Esophagus (tissue), 2 donors: ENCODE measurements at regions not wholly inside any gene's neighbourhood (a gene's known extent, or its start where the extent isn't known, plus 50 kb on each side); places are given as distances from the start of the nearest gene placed in this dataset.

Experiments used
- H3K27ac ChIP-seq, 2 donors: one replicate each; pipeline ENCODE4 v1.5.1; 2013; ENCODE audit warnings: low read depth in 2 of 2, mild to moderate bottlenecking in 2 of 2, inconsistent platforms in 1 of 2, low read length in 1 of 2, moderate library complexity in 1 of 2
- H3K27me3 ChIP-seq, 2 donors: one replicate each; pipeline ENCODE4 v1.6.1; 2013; ENCODE audit warnings: low read length in 2 of 2, control low read depth in 1 of 2, mild to moderate bottlenecking in 1 of 2; ENCODE audit not compliant: insufficient read depth in 2 of 2, control insufficient read depth in 1 of 2
- H3K36me3 ChIP-seq, 2 donors: one replicate each; pipeline ENCODE4 v1.6.1; 2013; ENCODE audit warnings: low read length in 1 of 2; ENCODE audit not compliant: control insufficient read depth in 2 of 2, insufficient read depth in 2 of 2
- H3K4me1 ChIP-seq, 2 donors: one replicate each; pipeline ENCODE4 v1.6.1; 2013; ENCODE audit warnings: low read length in 1 of 2; ENCODE audit not compliant: control insufficient read depth in 2 of 2, insufficient read depth in 2 of 2
- H3K4me3 ChIP-seq, 2 donors: one replicate each; pipeline ENCODE4 v1.5.1; 2013; ENCODE audit warnings: low read length in 2 of 2, mild to moderate bottlenecking in 2 of 2, low read depth in 1 of 2, moderate library complexity in 1 of 2
- H3K9me3 ChIP-seq, 2 donors: one replicate each; pipeline ENCODE4 v1.6.1; 2013; ENCODE audit warnings: mild to moderate bottlenecking in 2 of 2, low read depth in 1 of 2, low read length in 1 of 2, moderate library complexity in 1 of 2; ENCODE audit not compliant: control insufficient read depth in 2 of 2, insufficient read depth in 1 of 2
- WGBS, 2 donors: extraction: QIAGEN DNeasy Blood & Tissue Kit; methylation state at CpG; one replicate each; pipeline ENCODE4 v1.1.7; 2013; 5-methylcytosine and 5-hydroxymethylcytosine counted together
- donor health status: healthy with polysubstance abuse.
- donor health status: Bipolar disorder and iron deficiency.

- H3K9me3 ChIP-seq = no peaks in the 10 kb centered on the region
- H3K4me3 ChIP-seq = no peak overlapping the region
- no peaks in the 10 kb centered on the region for H3K36me3 ChIP-seq
- 63 to 64% methylated on average over 8 of the region's 8 CpGs for WGBS, 2 donors
- H3K27ac ChIP-seq = no peak overlapping the region
- no peaks in the 10 kb centered on the region for H3K27me3 ChIP-seq
- no peaks in the 10 kb centered on the region for H3K4me1 ChIP-seq
These were observed 255.4 kb upstream of the ARPP21 start for GRCh38 chr3:35383719-35384555.

DNA sequence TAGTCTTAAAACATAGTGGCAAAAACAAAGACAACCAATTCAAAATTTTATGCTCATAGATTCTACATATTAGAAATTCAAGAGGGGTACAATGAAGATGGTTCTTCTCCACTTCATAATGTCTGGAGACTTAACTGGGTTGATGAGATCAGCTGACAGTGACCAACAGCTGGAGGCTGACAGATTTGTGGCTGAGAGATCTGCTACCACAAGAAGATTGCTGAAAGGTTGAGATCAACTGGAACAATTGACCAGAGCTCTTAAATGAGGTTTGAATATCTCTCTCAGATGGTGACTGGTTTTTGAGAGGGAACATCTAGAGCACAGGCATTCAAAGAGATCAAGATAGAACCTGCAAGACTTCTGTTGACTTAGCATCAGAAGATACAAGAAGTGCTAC lies 254.1 kb upstream of the ARPP21 start:
- Histone ChIP-seq H3K27me3 (no peaks in the 10 kb centered on the region), H3K4me3 (no peak overlapping the region), H3K36me3 (no peaks in the 10 kb centered on the region), H3K9me3 (no peaks in the 10 kb centered on the region), H3K27ac (no peak overlapping the region), H3K4me1 (no peaks in the 10 kb centered on the region)

DNA sequence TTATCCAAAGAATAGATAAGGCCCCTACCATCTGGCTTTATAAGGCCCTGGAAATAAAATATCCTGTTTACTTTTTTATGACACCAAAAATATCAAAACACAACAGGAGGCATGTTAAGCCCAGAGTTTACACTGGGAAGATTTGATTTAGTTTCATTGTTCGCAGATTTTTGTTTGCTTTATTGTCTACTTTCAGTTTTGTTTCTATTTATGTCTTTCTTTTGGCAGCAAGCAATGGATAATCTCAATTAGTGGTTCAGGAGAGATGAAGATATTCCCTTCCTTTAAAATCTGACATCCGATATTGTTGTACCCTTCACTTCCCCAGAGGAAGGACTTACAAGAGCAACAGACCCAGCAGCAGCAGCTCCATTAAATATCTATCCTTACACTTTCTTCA lies 249.4 kb upstream of the ARPP21 start:
- no peaks in the 10 kb centered on the region for H3K27me3 ChIP-seq
- no peaks in the 10 kb centered on the region for H3K36me3 ChIP-seq
- peaks cover 0 to 7% of the 10 kb centered on the region in 2 donors for H3K9me3 ChIP-seq
- H3K27ac ChIP-seq = no peak overlapping the region
- WGBS, 2 donors = 35 to 40% methylated on average over 2 of the region's 2 CpGs
- no peak overlapping the region for H3K4me3 ChIP-seq
- no peaks in the 10 kb centered on the region for H3K4me1 ChIP-seq

DNA sequence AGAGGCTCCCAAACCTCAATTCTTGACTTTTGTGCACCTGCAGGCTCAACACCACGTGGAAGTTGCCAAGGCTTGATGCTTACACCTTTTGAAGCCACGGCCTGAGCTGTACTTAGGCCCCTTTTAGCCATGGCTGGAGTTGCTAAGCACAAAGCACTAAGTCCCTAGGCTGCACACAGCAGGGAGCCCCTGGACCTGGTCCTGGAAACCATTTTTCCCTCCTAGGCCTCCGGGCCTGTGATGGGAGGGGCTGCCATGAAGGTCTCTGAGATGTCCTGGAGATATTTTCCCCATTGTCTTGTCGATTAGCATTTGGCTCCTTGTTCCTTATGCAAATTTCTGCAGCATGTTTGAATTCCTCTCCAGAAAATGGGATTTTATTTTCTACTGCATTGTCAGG lies 247.1 kb upstream of the ARPP21 start:
- Histone ChIP-seq H3K4me1 (no peaks in the 10 kb centered on the region), H3K27ac (no peak overlapping the region), H3K27me3 (no peaks in the 10 kb centered on the region), H3K4me3 (no peak overlapping the region), H3K36me3 (no peaks in the 10 kb centered on the region), H3K9me3 (peaks cover 0 to 7% of the 10 kb centered on the region in 2 donors)
- WGBS, 2 donors = 49 to 57% methylated on average over 4 of the region's 4 CpGs

DNA sequence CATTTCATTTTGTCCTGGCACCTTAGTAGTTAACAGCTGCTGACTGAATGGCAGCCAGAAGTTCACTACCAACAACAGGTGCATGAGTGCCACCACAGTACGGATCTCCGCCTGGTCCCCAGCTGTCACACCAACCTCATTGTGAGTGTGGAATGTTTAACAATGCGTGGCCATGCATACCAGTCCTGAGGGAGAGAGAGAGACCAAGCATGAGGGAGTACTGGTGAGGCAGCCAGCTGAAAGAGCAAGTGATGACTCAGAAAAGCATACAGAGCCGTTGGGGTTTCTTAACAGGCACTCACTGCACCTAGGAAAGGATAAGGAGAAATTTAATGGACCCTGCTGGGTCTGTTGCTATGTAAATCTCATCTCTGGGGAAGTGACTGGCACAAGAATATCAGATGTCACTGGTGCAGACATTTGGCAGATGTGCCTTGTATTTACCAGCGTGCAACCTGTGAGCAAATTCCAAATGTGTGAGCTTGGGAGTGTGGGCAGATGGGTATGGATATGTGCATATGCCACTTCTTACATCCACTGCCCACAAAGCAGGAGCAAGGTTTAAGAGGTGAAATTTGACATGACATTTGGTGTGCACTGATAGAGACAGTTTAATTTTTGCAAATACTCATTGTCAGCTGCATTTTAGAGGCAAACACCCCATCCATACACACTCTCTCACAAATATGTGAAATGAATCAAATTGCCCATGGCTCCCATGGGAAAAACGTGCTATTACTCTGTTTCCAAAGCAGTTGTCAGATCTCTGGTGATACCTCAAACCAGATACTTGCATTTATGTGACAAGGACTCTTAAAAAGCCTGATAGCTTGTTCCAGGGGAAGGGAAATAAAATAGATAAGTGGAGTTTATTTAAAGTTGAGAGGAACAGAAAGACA lies 245.2 kb upstream of the ARPP21 start:
- Histone ChIP-seq H3K4me3 (no peak overlapping the region), H3K36me3 (no peaks in the 10 kb centered on the region), H3K27me3 (no peaks in the 10 kb centered on the region), H3K4me1 (no peaks in the 10 kb centered on the region), H3K9me3 (peaks cover 0 to 7% of the 10 kb centered on the region in 2 donors), H3K27ac (no peak overlapping the region)
- WGBS, 2 donors = 53 to 62% methylated on average over 6 of the region's 6 CpGs

GRCh38 chr3:35394905-35395304 lies 244.4 kb upstream of the ARPP21 start:
- no peak overlapping the region for H3K27ac ChIP-seq
- peaks cover 0 to 7% of the 10 kb centered on the region in 2 donors for H3K9me3 ChIP-seq
- 57 to 76% methylated on average over 1 of the region's 1 CpG for WGBS, 2 donors

GRCh38 chr3:35401671-35402070 lies 237.7 kb upstream of the ARPP21 start:
- Histone ChIP-seq H3K36me3 (no peaks in the 10 kb centered on the region), H3K4me1 (no peaks in the 10 kb centered on the region), H3K4me3 (no peak overlapping the region), H3K27ac (no peak overlapping the region), H3K27me3 (no peaks in the 10 kb centered on the region), H3K9me3 (no peaks in the 10 kb centered on the region)

More at GRCh38 chr3:35394905-35395304, 244.4 kb upstream of the ARPP21 start:
- H3K27me3 ChIP-seq = no peaks in the 10 kb centered on the region
- no peaks in the 10 kb centered on the region for H3K4me1 ChIP-seq
- H3K36me3 ChIP-seq = no peaks in the 10 kb centered on the region
- no peak overlapping the region for H3K4me3 ChIP-seq

GRCh38 chr3:35404571-35404970 lies 234.8 kb upstream of the ARPP21 start:
- 48 to 57% methylated on average over 3 of the region's 3 CpGs for whole genome bisulfite sequencing, 2 donors
- H3K27me3 ChIP-seq = no peaks in the 10 kb centered on the region
- no peak overlapping the region for H3K27ac ChIP-seq

GRCh38 chr3:35408882-35409281 lies 230.4 kb upstream of the ARPP21 start:
- H3K4me3 ChIP-seq = no peak overlapping the region
- no peaks in the 10 kb centered on the region for H3K4me1 ChIP-seq
- H3K27me3 ChIP-seq = no peaks in the 10 kb centered on the region
- 88 to 95% methylated on average over 1 of the region's 1 CpG for WGBS, 2 donors
- H3K36me3 ChIP-seq = no peaks in the 10 kb centered on the region
- H3K9me3 ChIP-seq = no peaks in the 10 kb centered on the region
- H3K27ac ChIP-seq = no peak overlapping the region

More at GRCh38 chr3:35404571-35404970, 234.8 kb upstream of the ARPP21 start:
- H3K36me3 ChIP-seq = no peaks in the 10 kb centered on the region
- no peak overlapping the region for H3K4me3 ChIP-seq
- no peaks in the 10 kb centered on the region for H3K4me1 ChIP-seq
- no peaks in the 10 kb centered on the region for H3K9me3 ChIP-seq
